ENCODE measurements at regions not wholly inside any gene's neighbourhood (a gene's known extent, or its start where the extent isn't known, plus 50 kb on each side); places are given as distances from the start of the nearest gene placed in this dataset.
A peak's percentile ranks its signal among the peaks of the same experiment; 100 is the strongest.

GRCh38 chr19:30667227-30667626 lies 295.0 kb downstream of the ZNF536 start (continued):
- TF ChIP-seq AR (CRISPR knock-in tag; IDR thresholded peaks at IDR 0.05), result no peak

- Mint-ChIP-seq H3K4me1 (peaks cover 40% of the 10 kb centered on the region), H3K4me3 (no peak overlapping the region), H3K9me3 (no peaks in the 10 kb centered on the region), H3K27ac (no peak overlapping the region), H3K36me3 (no peaks in the 10 kb centered on the region), H3K27me3 (ENCODE audit: low read depth) (no peaks in the 10 kb centered on the region; the same call in 1 of the 2 replicates)
- peak; percentile 66 for ATAC-seq
- ChIA-PET POLR2A (no interaction called here), CTCF (interaction anchor here (0.6 to 3.3 kb wide), 24 partner anchors 9 to 1803 kb away, joined by 3 to 25 read pairs (median 4); no protein-coding TSS in a partner anchor)
- peak; percentile 63; the same call in 1 of the 2 replicates for TF ChIP-seq HMGA2 (CRISPR knock-in tag; IDR thresholded peaks at IDR 0.05)
- TF ChIP-seq, protein P1, sequence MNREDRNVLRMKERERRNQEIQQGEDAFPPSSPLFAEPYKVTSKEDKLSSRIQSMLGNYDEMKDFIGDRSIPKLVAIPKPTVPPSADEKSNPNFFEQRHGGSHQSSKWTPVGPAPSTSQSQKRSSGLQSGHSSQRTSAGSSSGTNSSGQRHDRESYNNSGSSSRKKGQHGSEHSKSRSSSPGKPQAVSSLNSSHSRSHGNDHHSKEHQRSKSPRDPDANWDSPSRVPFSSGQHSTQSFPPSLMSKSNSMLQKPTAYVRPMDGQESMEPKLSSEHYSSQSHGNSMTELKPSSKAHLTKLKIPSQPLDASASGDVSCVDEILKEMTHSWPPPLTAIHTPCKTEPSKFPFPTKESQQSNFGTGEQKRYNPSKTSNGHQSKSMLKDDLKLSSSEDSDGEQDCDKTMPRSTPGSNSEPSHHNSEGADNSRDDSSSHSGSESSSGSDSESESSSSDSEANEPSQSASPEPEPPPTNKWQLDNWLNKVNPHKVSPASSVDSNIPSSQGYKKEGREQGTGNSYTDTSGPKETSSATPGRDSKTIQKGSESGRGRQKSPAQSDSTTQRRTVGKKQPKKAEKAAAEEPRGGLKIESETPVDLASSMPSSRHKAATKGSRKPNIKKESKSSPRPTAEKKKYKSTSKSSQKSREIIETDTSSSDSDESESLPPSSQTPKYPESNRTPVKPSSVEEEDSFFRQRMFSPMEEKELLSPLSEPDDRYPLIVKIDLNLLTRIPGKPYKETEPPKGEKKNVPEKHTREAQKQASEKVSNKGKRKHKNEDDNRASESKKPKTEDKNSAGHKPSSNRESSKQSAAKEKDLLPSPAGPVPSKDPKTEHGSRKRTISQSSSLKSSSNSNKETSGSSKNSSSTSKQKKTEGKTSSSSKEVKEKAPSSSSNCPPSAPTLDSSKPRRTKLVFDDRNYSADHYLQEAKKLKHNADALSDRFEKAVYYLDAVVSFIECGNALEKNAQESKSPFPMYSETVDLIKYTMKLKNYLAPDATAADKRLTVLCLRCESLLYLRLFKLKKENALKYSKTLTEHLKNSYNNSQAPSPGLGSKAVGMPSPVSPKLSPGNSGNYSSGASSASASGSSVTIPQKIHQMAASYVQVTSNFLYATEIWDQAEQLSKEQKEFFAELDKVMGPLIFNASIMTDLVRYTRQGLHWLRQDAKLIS (CRISPR knock-in tag; IDR thresholded peaks at IDR 0.05; ENCODE audit: borderline replicate concordance), result no peak
- TF ChIP-seq ZNF219 (CRISPR knock-in tag; IDR thresholded peaks at IDR 0.05; ENCODE audit: borderline replicate concordance), result no peak
- no peak for TF ChIP-seq ZNF317 (CRISPR knock-in tag; IDR thresholded peaks at IDR 0.05; ENCODE audit: borderline replicate concordance, low read depth)
- no peak for TF ChIP-seq TP53 (CRISPR knock-in tag; IDR thresholded peaks at IDR 0.05)
- TF ChIP-seq GABPB1 (CRISPR knock-in tag; IDR thresholded peaks at IDR 0.05), result no peak
- no peak for TF ChIP-seq KAT7 (CRISPR knock-in tag; IDR thresholded peaks at IDR 0.05; ENCODE audit: borderline replicate concordance)
- TF ChIP-seq, protein P2, sequence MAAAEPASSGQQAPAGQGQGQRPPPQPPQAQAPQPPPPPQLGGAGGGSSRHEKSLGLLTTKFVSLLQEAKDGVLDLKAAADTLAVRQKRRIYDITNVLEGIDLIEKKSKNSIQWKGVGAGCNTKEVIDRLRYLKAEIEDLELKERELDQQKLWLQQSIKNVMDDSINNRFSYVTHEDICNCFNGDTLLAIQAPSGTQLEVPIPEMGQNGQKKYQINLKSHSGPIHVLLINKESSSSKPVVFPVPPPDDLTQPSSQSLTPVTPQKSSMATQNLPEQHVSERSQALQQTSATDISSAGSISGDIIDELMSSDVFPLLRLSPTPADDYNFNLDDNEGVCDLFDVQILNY (CRISPR knock-in tag; IDR thresholded peaks at IDR 0.05), result no peak
- TF ChIP-seq, protein P3, sequence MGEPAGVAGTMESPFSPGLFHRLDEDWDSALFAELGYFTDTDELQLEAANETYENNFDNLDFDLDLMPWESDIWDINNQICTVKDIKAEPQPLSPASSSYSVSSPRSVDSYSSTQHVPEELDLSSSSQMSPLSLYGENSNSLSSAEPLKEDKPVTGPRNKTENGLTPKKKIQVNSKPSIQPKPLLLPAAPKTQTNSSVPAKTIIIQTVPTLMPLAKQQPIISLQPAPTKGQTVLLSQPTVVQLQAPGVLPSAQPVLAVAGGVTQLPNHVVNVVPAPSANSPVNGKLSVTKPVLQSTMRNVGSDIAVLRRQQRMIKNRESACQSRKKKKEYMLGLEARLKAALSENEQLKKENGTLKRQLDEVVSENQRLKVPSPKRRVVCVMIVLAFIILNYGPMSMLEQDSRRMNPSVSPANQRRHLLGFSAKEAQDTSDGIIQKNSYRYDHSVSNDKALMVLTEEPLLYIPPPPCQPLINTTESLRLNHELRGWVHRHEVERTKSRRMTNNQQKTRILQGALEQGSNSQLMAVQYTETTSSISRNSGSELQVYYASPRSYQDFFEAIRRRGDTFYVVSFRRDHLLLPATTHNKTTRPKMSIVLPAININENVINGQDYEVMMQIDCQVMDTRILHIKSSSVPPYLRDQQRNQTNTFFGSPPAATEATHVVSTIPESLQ (CRISPR knock-in tag; IDR thresholded peaks at IDR 0.05), result no peak
- TF ChIP-seq, protein P4, sequence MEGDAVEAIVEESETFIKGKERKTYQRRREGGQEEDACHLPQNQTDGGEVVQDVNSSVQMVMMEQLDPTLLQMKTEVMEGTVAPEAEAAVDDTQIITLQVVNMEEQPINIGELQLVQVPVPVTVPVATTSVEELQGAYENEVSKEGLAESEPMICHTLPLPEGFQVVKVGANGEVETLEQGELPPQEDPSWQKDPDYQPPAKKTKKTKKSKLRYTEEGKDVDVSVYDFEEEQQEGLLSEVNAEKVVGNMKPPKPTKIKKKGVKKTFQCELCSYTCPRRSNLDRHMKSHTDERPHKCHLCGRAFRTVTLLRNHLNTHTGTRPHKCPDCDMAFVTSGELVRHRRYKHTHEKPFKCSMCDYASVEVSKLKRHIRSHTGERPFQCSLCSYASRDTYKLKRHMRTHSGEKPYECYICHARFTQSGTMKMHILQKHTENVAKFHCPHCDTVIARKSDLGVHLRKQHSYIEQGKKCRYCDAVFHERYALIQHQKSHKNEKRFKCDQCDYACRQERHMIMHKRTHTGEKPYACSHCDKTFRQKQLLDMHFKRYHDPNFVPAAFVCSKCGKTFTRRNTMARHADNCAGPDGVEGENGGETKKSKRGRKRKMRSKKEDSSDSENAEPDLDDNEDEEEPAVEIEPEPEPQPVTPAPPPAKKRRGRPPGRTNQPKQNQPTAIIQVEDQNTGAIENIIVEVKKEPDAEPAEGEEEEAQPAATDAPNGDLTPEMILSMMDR (IDR thresholded peaks at IDR 0.05), result peak; percentile 79
- peak; percentile 84 for DNase-seq (ENCODE audit: low spot score)
Measured at GRCh38 chr19:30666301-30666803, 294.2 kb downstream of the ZNF536 start.
